ENCODE measurements at regions not wholly inside any gene's neighbourhood (a gene's known extent, or its start where the extent isn't known, plus 50 kb on each side); places are given as distances from the start of the nearest gene placed in this dataset.

- TF ChIP-seq PKNOX1 (IDR thresholded peaks at IDR 0.05) (no peak), ZNF384 (IDR thresholded peaks at IDR 0.05) (no peak), CTBP1 (IDR thresholded peaks at IDR 0.05; ENCODE audit: borderline replicate concordance) (no peak), L3MBTL2 (conservative IDR thresholded peaks at IDR 0.05) (no peak), SP1 (IDR thresholded peaks at IDR 0.05) (no peak)
These were observed 121.8 kb upstream of the ZNF722 start for GRCh38 chr7:63876707-63877322.

Data from HEK293T (cell line).